HG02852 (cell line): ENCODE measurements at regions not wholly inside any gene's neighbourhood (a gene's known extent, or its start where the extent isn't known, plus 50 kb on each side); places are given as distances from the start of the nearest gene placed in this dataset.

Experiments
- ATAC-seq: cut with Tn5 transposase; IDR thresholded peaks from one replicate; pipeline ENCODE4 v1.9.1; 2021; ENCODE audit warnings: mild to moderate bottlenecking, moderate library complexity; ENCODE audit not compliant: unreplicated experiment

- ATAC-seq: no peak
Observed at GRCh38 chr11:28466506-28466905, 358.3 kb downstream of the METTL15 start.

- ATAC-seq: peak; percentile 52
Observed at GRCh38 chr11:28464252-28464867, 356.2 kb downstream of the METTL15 start.

GRCh38 chr11:28463826-28464225 lies 355.6 kb downstream of the METTL15 start:
- ATAC-seq: peak; percentile 10

- no peak for ATAC-seq
Observed at GRCh38 chr11:28461846-28462245, 353.7 kb downstream of the METTL15 start.

GRCh38 chr11:28461338-28461737 lies 353.1 kb downstream of the METTL15 start:
- no peak for ATAC-seq

- ATAC-seq: no peak
Observed at GRCh38 chr11:28460348-28460747, 352.2 kb downstream of the METTL15 start.

- ATAC-seq: no peak
Observed at GRCh38 chr11:28459912-28460311, 351.7 kb downstream of the METTL15 start.

GRCh38 chr11:28457481-28458065 lies 349.4 kb downstream of the METTL15 start:
- ATAC-seq: no peak

GRCh38 chr11:28448186-28448585 lies 340.0 kb downstream of the METTL15 start:
- no peak for ATAC-seq

GRCh38 chr11:28447226-28447625 lies 339.0 kb downstream of the METTL15 start:
- no peak for ATAC-seq

GRCh38 chr11:28442131-28442530 lies 333.9 kb downstream of the METTL15 start:
- no peak for ATAC-seq

- no peak for ATAC-seq
Observed at GRCh38 chr11:28439403-28439802, 331.2 kb downstream of the METTL15 start.

GRCh38 chr11:28420099-28420498 lies 311.9 kb downstream of the METTL15 start:
- ATAC-seq: no peak

- ATAC-seq: no peak
Observed at GRCh38 chr11:28417601-28418323, 309.6 kb downstream of the METTL15 start.

- no peak for ATAC-seq
Observed at GRCh38 chr11:28412029-28412428, 303.8 kb downstream of the METTL15 start.

GRCh38 chr11:28401446-28401845 lies 293.3 kb downstream of the METTL15 start:
- ATAC-seq: no peak

- ATAC-seq: no peak
Observed at GRCh38 chr11:28400331-28401100, 292.3 kb downstream of the METTL15 start.

- ATAC-seq: no peak
Observed at GRCh38 chr11:28393348-28393747, 285.2 kb downstream of the METTL15 start.

GRCh38 chr11:28384418-28384817 lies 276.2 kb downstream of the METTL15 start:
- ATAC-seq: no peak

GRCh38 chr11:28383456-28383855 lies 275.3 kb downstream of the METTL15 start:
- no peak for ATAC-seq
